Activated CD4-positive, CD25-positive, alpha-beta regulatory T cell treated with anti-CD3 and anti-CD28 coated beads, Interleukin-2, amount 50 U/mL, for 24 hours (primary cell): ENCODE measurements at regions not wholly inside any gene's neighbourhood (a gene's known extent, or its start where the extent isn't known, plus 50 kb on each side); places are given as distances from the start of the nearest gene placed in this dataset.

Experiments
- ATAC-seq, 2 donors: fragments of 150-1000 bp; cut with Tn5 transposase; one replicate each; pipeline ENCODE4 v1.10.0; 2021; ENCODE audit warnings: mild to moderate bottlenecking in 1 of 2, moderate library complexity in 1 of 2

DNA sequence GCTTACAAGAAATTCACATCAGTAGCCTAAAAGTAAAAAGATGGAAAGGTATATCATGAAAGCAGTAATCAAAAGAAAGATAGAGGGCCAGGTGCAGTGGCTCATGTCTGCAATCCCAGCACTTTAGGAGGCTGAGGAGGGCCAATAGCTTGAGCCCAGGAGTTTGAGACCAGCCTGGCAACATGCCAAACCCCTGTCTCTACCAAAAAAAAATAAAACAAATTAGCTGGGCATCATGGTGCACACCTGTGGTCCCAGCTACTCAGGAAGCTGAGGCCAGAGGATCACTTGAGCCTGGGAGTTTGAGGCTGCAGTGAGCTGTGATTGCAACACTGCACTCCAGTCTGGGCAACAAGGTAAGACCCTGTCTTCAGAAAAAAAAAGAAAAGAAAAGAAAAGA is 55.5 kb downstream of the GSPT2 start:
- ATAC-seq, result no peak

DNA sequence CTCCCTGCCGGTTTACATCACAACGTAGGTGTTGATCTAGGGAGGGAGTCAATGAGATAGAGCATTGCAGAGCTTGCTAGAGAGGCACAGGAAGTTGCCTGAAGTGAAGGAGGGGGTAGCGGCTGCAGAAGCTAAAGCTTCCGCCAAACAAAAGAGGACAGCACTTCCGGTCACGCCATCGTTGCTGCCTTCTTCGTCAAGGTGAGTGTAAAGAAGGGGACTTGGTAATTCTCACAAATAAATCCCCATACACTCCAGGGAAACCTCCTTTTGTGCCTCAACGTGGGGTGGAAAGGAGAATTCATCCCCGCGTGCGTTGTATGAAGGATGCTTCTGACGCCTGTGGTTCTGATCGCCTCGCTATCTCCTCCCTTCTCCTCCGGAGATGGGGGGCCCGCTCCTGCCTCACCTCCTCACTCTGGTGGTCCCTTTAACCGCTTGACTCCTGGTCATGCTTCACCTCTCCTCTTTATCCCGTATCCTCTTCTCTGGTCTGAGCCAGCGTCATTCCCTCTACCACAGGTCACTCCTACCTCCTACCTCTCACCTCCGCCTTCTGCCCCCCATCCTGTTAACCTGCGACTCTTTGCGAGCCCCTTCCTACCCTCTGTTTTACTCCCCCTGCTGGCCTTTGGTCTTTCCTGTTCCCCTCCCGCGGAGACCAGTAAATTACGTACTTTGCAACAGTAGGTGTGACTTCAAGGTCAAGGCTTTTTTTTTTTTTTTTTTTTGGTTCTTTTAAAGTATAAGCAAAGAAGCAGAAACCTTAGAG is 59.9 kb downstream of the GSPT2 start:
- peak; percentile 79 to 91 for ATAC-seq

DNA sequence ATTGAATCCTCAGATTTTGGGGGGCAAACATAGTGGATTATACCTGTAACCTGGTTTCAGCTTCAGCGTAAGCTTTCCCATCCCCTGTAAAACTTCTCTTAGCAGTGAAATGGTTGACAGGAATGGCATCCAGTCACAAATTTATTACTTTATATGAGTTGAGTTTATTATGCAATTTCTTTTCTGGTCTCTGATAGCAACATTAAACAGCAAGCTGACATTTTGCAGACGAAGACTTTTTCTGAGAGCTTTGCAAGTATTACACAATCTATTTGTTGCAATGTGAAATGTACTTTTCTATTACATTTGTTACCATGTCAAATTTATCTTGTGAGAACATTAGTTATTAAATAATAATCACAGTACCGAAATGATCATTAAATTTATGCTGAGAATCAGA is 60.6 kb downstream of the GSPT2 start:
- no peak for ATAC-seq

DNA sequence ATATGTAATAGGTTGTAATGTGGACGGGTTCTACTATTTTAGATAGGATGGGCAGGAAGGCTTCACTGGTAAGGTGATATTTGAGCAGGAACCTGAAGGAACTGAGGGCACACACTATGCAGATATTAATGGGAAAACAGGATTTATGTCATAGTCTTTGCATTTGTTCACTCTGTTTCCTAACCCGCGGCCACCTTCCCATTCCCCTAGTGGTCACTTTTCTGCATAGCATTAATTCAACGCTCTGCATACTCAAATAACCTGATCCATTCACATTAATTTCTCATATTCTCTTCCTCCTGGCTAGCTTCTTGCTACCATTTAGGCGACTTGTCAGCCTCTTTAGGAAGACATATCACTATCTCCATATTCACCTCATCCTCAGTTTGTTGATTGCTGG is 61.5 kb downstream of the GSPT2 start:
- no peak for ATAC-seq

DNA sequence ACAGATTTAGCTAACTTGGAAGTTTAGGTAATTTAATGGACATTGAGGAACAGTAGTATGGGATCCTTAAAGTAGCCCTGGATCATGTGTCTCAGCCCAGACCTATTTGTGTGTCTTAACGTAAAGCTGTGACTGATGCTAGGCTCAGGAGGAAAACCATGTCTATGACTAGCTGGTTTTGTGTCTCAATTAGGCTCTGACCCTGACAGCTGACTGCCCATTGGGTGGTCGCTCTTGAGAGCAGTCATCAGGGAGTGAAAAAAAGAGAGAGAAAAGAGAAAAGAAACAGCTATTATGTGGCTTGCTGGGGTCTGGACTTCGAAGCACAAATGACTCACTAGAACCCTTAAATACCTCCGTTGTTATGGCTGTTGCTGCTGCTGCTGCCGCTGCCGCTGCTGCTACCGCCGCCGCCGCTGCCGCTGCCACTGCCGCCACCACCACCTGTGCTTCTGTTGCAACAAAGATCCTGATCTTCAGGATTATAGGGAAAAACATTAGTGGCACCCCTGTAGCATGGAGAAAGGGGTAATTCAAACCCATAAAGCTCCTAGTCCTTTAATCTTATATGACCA is 70.7 kb downstream of the GSPT2 start:
- ATAC-seq, result no peak

DNA sequence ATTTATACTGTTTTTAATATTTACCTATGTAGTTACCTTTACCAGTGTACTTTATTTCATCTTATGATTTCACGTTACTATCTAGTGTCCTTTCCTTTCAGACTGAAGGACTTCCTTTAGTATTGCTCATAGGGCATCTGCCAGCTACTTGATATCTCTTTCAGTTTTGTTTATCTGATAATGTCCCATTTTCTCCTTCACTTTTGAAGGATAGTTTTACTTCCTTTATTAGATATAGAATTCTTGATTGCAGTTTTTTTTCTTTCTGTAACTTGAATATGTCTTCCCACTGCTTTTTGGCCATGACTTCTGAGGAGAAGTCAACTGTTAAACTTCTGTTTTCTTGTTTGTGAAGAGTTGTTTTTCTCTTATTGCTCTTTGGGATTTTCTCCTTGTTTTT is 69.4 kb upstream of the MAGED1 start:
- no peak for ATAC-seq

DNA sequence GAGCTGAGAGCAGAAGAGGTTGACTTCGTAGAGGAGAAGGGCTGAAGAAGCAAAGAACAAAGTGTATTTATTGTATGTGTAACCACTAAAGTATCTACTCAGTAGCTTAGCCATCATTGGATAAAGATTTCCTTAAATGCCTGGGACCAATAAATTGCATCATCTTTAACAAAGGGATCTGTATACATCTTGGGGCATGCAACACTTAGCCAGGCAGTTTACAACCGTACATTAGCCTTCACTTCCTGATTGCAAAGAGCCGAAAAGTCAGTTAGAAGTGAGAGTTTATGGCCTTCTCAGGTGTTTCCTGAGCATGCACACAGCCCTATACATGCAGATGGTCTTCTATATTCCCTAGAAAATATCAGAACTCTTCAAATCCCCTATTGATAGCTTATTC is 68.0 kb upstream of the MAGED1 start:
- ATAC-seq, result no peak

DNA sequence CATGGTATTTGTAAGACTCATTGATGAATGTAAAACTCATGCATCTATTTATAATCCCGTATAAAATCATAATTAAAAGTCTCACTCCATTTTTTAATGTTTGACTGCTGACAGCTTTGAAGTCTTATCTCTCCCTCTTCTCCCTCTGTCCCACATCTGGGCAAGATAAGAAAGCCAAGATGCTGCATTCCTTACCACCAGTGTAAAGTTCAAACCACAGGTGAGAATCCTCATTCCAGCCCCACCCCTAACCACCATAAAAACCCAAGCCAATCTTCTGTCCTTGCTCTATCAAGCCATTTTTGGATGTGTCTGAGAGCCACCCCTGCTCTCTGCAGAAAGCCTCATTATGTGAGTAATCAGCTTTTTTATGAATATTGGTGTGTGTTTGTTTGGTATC is 59.3 kb upstream of the MAGED1 start:
- no peak for ATAC-seq

DNA sequence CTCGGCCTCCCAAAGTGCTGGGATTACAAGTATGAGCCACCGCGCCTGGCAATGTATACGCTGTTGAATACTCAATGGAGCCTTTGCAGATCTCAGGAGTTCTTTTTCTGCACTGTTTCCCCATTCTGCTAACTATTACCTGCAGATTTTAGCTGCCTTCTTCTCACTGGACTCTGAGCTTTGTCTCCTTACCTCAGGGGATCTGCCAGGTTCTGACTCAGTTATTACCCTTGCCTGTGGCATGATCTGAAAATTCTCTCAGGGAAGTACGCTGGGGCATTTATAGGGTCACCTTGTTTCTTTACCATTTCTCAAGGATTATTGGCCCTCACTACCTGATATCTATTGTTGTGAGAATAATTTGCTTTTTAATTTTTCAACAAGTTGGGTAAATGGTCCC is 56.6 kb upstream of the MAGED1 start:
- no peak for ATAC-seq

DNA sequence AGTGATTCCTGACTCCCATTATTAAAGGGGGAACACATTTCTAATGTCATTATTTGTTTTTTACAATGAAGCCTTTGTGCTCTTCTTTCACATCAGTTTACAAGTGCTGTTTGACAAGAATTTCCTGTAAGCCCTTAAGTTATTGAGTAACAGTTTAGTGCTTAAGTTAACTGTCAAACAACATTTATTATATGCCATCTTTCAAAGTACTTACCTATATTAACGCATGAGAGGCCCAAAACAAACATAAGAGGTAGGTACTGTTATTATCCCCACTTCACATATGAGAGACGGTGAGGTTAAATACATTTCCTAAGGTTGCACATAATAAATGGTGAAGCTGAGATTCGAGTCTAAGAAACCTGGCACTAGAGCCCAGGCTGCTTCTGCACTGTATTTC is 56.0 kb upstream of the MAGED1 start:
- no peak for ATAC-seq

DNA sequence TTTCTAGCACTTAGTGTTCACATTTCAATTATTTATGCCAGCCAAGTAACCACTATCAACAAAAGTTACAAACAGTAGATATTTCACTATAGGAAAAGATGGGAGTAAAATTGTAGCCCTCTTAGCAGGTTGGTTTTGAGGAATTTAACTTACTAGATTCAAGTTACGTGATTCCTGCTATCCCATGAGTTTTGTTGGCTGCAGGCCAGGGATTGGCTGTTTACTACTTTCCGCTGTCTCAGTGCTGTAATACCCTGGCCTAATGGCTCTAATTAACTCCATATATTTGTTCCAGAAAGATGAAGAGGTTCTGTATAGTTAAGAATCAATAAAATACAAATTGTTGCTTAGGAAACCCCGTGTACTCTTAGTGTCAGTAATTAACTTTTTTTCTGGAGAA is 55.5 kb upstream of the MAGED1 start:
- ATAC-seq, result no peak
